OCI-LY7 (cell line): ENCODE measurements at regions not wholly inside any gene's neighbourhood (a gene's known extent, or its start where the extent isn't known, plus 50 kb on each side); places are given as distances from the start of the nearest gene placed in this dataset.
"Not testable (repeated sequence)": the region's sequence is repeated elsewhere in the genome, so short reads cannot be mapped to it uniquely, and the experiment has no call there.

ENCODE experiments used
- BruUV-seq: library from RNA; stranded (reverse); fragments of 400-500 nt; replicated peaks from 2 replicates; lab custom pipeline; 2021; lab: Mats Ljungman, UMichigan
- CTCF ChIA-PET: fragments of 300-600 bp; sonication (Branson Sonifier 250); formaldehyde crosslinking; loops from one replicate; lab custom pipeline; 2022; ENCODE audit warnings: antibody characterized with exemption; ENCODE audit not compliant: unreplicated experiment; lab: Charles Lee
- POLR2A ChIA-PET: fragments of 300-600 bp; sonication (Branson Sonifier 250); formaldehyde crosslinking; loops from one replicate; lab custom pipeline; 2022; ENCODE audit warnings: antibody characterized with exemption; lab: Charles Lee
- DNase-seq: peaks from one replicate; pipeline ENCODE4 v3.0.0-alpha.2; 2015; ENCODE audit warnings: low spot score
- H2AFZ ChIP-seq: fragments of 200-600 bp; sonication (generic), shearing (Covaris generic); 2 replicates; pipeline ENCODE4 v1.6.1; 2014; ENCODE audit warnings: mild to moderate bottlenecking, antibody characterized with exemption, low read length, moderate library complexity
- H3K27ac ChIP-seq: fragments of 200-600 bp; sonication (generic); 2 replicates; pipeline ENCODE4 v1.5.1; 2014; ENCODE audit warnings: mixed run types, low read depth, mild to moderate bottlenecking, moderate library complexity, low read length, inconsistent platforms; ENCODE audit not compliant: poor library complexity, severe bottlenecking
- H3K36me3 ChIP-seq: fragments of 200-600 bp; sonication (generic); 2 replicates; pipeline ENCODE4 v1.6.1; 2014; ENCODE audit warnings: mild to moderate bottlenecking, antibody characterized with exemption, low read length, moderate library complexity, mixed read lengths; ENCODE audit not compliant: insufficient read depth
- H3K4me1 ChIP-seq: fragments of 200-600 bp; sonication (generic); 2 replicates; pipeline ENCODE4 v1.5.1; 2014; ENCODE audit warnings: mild to moderate bottlenecking, low read length; ENCODE audit not compliant: insufficient read depth, poor library complexity, severe bottlenecking
- H3K4me2 ChIP-seq: fragments of 200-600 bp; sonication (generic); 2 replicates; pipeline ENCODE4 v1.6.1; 2014; ENCODE audit warnings: mild to moderate bottlenecking, low read length
- H3K4me3 ChIP-seq: fragments of 200-600 bp; sonication (generic); 2 replicates; pipeline ENCODE4 v1.5.1; 2014; ENCODE audit warnings: mild to moderate bottlenecking, low read depth, low read length; ENCODE audit not compliant: poor library complexity, severe bottlenecking
- H3K79me2 ChIP-seq: fragments of 200-600 bp; sonication (generic); 2 replicates; pipeline ENCODE4 v1.6.1; 2016; ENCODE audit warnings: low read depth, mild to moderate bottlenecking, low read length, moderate library complexity, mixed read lengths; ENCODE audit not compliant: insufficient read depth
- H3K9me2 ChIP-seq: fragments of 200-600 bp; sonication (generic); 2 replicates; pipeline ENCODE4 v1.6.1; 2016; ENCODE audit warnings: mild to moderate bottlenecking, low read length, mixed read lengths; ENCODE audit not compliant: insufficient read depth
- H3K9me3 ChIP-seq: fragments of 200-600 bp; sonication (generic); 2 replicates; pipeline ENCODE4 v1.6.1; 2014; ENCODE audit warnings: mild to moderate bottlenecking, mixed run types, low read length, mixed read lengths
- H4K20me1 ChIP-seq: fragments of 200-600 bp; sonication (generic); 2 replicates; pipeline ENCODE4 v1.6.1; 2014; ENCODE audit warnings: mild to moderate bottlenecking, antibody characterized with exemption, low read length, moderate library complexity, mixed read lengths; ENCODE audit not compliant: insufficient read depth
- intact Hi-C: fragments of 100-400 bp; cut with micrococcal nuclease; formaldehyde crosslinking; loops from one replicate; pipeline ENCODE4 v1.10.0; 2022; ENCODE audit not compliant: unreplicated experiment

DNA sequence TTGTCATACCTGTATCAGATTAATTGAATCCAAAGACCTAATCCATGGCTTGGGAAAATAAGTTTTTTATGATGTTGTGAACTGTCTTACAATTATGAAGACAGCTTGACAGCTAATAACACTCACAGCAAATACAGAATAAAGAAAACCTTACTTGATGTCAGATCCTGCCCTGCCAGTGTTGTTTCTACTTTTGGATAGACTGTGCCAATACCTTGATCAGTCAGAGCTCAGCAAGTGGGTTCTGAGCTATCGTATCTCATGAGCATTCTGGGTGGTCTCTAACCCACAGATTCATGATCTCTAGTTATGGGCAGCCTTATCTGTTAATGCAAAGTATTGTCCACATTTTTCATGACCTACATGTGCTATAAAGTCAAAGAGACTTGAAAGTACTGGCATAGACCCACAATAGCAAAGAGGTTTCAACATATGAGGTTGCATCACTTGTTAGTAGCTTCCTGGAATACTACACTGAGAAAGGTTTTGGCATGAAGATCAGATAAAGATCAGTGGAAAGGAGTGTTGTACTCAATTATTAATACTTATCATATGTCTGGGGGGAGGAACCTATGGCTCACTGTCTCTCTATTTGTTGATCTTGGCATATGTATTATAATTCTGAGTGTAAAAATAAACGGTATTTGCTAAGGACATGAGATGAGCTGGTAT is 250.7 kb downstream of the UBE2NL start:
- intact Hi-C loops, DNase-seq, H3K27ac ChIP-seq, H2AFZ ChIP-seq, H3K4me2 ChIP-seq, POLR2A ChIA-PET, H3K4me1 ChIP-seq, H3K9me3 ChIP-seq, H4K20me1 ChIP-seq, H3K9me2 ChIP-seq, H3K79me2 ChIP-seq, CTCF ChIA-PET, BruUV-seq, H3K4me3 ChIP-seq, H3K36me3 ChIP-seq: not testable (repeated sequence)

DNA sequence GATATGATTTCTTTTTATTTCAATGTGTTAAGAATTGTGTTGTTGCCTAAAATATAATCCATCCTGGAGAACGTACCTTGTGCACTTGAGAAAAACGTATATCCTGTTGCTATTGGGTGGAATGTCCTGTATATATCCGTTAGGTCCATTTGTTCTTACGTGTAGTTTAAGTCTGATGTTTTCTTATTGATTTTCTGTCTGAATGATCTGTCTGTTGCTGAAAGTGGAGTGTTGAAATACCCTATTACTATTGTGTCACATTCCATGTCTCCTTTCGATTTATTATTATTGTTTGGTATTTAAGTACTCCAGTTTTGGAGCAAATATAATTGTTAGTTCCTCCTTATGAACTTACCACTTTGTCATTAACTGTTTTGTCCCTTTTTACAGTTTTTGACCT is 270.6 kb downstream of the UBE2NL start:
- H3K27ac ChIP-seq, H3K4me2 ChIP-seq, H3K79me2 ChIP-seq, H3K9me2 ChIP-seq, POLR2A ChIA-PET, H3K9me3 ChIP-seq, intact Hi-C loops, H3K4me3 ChIP-seq, BruUV-seq, H2AFZ ChIP-seq, H4K20me1 ChIP-seq, CTCF ChIA-PET, H3K36me3 ChIP-seq, DNase-seq, H3K4me1 ChIP-seq: not testable (repeated sequence)

DNA sequence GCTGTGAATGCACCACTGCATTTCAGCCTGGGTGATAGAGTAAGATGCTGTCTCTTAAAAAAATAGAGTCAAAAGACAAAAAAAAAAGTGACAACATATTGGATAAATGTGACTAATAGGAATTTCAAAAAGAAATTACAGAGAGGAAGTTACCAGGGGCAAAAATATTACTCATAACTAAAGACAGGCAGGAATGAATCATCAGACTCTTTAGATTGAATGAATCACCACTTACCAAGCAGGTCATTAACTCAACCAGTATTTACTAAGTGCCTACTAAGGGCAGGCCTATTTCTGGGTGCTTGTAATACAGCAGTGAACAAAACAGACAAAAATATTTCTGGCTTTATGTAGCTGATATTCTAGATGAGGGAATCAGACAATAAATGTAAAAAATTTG is 301.3 kb downstream of the UBE2NL start:
- intact Hi-C loops, DNase-seq, H3K79me2 ChIP-seq, POLR2A ChIA-PET, H3K4me3 ChIP-seq, H2AFZ ChIP-seq, H3K4me2 ChIP-seq, H3K9me3 ChIP-seq, H4K20me1 ChIP-seq, H3K9me2 ChIP-seq, H3K4me1 ChIP-seq, H3K36me3 ChIP-seq, CTCF ChIA-PET, H3K27ac ChIP-seq, BruUV-seq: not testable (repeated sequence)

DNA sequence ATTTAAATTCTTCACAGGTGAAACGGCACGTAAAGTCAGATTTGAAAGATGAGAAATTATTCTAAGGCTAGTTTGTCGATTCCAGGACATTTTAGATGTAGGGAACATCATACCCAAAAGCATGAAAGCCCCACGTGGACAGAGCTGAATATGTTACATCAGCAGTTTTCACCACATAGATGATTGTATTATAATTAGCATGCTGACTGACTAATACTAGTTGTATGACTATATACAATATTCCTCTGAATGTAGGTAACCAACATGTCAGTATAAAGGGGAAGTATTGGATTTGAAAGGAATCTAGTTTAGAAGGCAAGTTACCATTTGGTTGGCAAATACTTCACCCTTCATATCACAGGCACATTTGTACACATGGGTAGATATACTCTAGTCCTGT is 304.6 kb downstream of the UBE2NL start:
- DNase-seq, intact Hi-C loops, CTCF ChIA-PET, H4K20me1 ChIP-seq, H3K4me1 ChIP-seq, H2AFZ ChIP-seq, H3K4me2 ChIP-seq, H3K27ac ChIP-seq, BruUV-seq, H3K79me2 ChIP-seq, H3K9me2 ChIP-seq, H3K9me3 ChIP-seq, H3K36me3 ChIP-seq, POLR2A ChIA-PET, H3K4me3 ChIP-seq: not testable (repeated sequence)

DNA sequence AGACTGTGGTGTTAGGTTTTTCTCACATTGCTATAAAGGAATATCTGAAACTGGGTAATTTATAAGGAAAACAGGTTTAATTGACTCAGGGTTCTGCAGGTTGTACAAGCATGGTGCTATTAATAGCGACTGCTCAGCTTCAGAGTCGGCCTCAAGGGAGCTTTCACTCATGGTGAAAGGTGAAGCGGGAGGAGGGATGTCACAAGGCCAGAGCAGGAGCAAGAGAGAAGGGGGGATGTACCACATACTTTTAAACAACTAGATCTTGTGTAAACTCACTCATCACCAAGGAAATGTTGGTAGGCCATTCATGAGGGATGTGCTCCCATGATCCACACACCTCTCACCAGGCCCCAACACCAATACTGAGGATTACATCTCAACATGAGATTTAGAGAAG is 313.2 kb downstream of the UBE2NL start:
- H3K27ac ChIP-seq, H3K36me3 ChIP-seq, H2AFZ ChIP-seq, H3K4me1 ChIP-seq, H3K4me2 ChIP-seq, H3K9me2 ChIP-seq, DNase-seq, H3K79me2 ChIP-seq, BruUV-seq, H3K4me3 ChIP-seq, H3K9me3 ChIP-seq, POLR2A ChIA-PET, intact Hi-C loops, H4K20me1 ChIP-seq, CTCF ChIA-PET: not testable (repeated sequence)

DNA sequence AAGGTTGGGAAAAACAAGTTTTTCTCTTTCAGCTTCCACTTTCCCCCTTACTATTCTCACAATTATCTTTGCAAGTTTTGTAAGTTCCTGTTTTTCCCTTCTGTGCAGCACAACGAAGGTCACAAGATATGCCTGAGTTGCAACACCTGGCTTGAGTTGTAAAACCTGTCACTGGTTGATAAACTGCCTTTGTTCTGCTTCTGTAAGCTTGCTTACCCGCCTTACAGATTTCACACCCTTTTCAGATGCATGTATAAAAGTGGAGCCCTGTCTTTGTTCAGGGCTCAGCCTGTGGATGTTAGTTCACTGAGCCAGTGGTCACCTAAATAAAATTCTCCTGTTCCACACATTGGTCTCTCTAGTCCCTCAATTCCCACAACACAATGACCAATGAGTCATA is 318.9 kb downstream of the UBE2NL start:
- H3K4me2 ChIP-seq, H3K9me2 ChIP-seq, H3K4me3 ChIP-seq, BruUV-seq, H3K79me2 ChIP-seq, H3K36me3 ChIP-seq, CTCF ChIA-PET, POLR2A ChIA-PET, DNase-seq, H2AFZ ChIP-seq, intact Hi-C loops, H3K9me3 ChIP-seq, H3K4me1 ChIP-seq, H4K20me1 ChIP-seq: not testable (repeated sequence)
- peak overlapping the region; percentile 53 for H3K27ac ChIP-seq
